NCI-H1105 treated with DMSO at 0.1 percent for 48 hours (cell line): ENCODE measurements at regions not wholly inside any gene's neighbourhood (a gene's known extent, or its start where the extent isn't known, plus 50 kb on each side); places are given as distances from the start of the nearest gene placed in this dataset.

ENCODE experiments used
- DNase-seq: peaks from one replicate; lab custom pipeline; 2025; lab: John Stamatoyannopoulos, UW

DNA sequence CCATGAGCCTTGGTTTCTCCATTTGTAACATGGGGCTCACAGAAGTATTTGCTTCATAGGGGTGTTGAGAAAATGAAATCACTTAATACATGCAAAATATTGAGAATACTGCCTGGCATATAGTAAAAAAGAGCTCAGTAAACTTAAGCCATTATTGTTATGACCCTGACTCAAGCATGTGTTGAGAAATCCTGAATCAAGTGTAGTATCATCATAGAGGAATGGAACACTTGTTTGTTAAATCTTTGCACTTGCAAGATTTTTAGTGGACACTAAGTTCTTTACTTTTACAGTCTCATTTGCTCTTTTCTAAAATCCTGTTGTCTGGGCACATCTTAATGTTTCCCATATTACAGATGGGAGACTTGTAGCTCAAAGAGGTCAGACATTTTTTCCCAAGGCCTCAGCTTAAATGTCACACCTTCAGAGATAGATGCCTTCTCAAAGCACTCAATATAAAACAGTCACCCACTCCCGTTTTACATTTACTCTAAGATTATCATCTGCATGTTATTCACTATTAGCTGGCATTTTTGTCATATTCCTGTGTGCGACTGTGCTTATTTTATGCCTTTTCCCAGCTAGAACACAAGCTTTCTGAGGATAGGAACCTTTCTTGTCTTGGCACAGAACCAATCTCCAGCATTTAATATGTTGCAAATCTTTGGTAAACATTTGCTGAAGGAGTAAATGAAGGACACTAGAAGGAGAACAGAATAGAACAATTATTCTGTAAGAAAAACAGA, 250.0 kb upstream of the TNC start:
- DNase-seq: no peak

DNA sequence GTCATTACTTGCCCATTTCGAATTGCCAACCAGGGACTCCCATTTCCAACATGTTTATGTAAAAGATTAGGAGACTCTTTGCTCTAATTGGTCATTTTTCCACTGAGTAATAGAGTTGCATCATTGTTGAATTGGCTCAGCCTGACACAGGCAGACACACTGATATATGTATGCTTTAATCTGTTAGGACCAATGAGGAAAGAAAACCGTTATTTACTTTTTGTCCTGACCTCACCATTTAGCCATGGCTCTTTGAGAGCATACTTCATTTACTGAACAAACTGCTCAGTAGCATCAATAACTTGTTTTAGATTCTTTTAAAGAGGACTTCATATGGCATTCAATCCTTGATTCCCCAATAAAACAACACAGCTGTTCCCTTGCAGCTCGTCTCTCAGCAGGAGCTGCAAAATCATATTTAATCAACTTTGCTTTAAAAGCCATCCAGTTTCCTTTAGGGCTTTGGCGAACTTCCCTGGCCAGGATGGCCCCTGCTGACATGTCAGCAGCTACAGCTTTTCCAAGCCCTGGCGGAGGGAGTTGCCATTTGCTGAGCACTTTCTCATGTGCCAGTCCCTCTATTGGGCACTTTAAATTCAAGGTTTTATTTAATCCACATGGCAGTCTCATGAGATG, 251.5 kb upstream of the TNC start:
- no peak for DNase-seq

DNA sequence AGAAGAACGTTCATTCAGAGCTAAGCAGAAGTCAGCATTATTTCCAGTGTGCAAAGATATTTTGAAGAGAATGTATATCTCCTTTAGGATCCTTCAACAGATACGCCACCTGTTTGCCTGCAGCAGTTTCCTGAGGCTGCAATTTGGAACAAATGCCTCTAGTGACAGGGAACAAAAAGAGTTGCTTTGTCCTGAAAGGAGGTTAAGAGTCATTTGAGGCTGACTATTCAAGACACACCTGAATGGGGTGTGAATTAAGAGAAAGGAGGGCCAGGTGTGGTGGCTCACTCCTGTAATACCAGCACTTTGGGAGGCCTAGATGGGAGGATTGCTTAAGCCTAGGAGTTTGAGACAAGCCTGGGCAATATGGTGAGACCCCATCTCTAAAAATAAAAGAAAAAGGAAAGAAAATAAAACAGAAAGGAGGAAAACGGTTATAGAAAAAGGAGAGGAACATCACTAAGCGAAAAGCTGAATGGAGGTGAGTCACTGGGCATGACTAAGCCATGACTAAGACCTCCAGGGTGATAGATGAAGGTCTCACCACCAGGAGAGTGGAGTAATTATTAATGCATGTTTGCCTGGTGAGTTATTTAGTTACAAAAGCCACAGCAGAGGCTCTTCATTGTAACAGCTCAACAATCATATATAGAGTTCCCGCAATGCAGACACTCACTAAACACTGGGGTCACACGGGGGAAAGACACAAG, 255.2 kb upstream of the TNC start:
- no peak for DNase-seq

DNA sequence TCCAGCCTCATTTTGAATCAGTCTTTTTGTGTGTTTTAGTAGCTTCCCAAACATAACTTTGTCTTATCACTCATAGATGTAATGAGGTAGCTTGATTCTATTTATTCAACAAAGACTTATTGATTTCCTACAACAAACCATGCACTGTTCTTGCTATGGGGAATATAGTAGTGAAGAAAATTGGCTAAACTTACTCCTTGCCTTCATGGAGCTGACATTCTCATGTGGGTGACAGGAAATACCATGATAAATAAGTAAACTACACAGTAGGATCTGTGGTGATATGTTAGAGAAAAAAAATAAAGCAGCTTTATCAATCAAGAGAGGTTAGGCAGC, 255.7 kb upstream of the TNC start:
- no peak for DNase-seq

DNA sequence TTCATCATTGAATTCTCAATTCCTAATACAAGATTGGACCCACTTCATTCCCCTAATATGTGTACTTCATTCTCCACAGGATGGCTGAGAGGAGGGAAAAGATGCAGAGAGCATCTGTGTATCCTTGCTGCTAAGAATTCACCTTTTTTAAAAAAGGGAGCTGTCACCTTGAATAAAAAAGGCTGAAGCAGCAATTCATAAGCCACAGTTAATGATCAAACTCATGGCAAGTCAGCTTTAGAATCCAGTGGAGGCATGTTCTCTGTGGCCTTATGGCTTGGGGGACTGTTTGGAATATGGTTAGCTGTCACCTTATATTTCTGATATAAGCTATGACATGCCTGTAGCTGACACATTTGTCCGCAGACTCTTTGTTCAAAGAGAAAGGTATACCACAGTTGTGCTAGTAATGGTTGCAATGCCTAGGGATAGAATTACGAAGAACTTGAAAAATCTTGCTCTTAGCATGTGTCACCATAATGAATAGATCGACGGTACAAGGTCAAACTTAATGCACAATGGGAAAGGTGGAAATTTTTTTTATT, 256.8 kb upstream of the TNC start:
- no peak for DNase-seq

DNA sequence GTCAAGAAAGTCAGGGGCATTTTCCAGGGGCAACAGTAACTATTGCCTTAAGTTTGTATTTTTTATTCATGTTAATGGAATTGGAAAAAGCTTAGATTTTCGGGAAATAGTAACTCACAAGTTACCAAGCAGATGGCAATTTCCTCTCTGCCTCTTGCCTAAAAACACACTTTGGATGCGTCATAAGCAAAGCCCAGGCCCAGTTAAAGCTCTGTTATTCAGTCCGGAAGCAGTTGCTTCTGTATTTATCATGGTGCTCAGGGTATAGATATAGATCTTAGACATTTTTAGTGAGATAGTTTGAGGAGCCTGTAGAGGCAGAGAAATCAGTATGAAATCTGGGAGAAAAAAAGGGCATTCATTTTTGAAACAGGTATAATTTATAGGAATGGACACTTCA, 260.3 kb upstream of the TNC start:
- no peak for DNase-seq

DNA sequence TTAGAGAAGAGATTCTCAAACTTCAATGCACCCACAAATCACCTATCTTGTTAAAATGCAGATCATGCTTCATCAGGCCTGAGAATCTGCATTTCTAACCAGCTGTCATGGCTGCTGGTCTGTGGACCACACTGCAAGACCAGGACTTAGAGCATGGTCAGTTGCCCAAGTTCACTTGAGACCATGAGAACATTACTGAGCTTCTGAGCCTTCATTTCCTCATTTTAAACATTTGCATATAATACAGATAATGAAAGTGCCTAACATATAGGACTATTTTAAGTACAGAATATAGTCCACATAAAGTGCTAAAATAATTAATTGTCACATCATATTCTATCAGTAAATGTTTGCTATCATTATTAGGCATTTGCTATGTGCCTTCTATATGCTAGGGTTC, 260.8 kb upstream of the TNC start:
- no peak for DNase-seq

DNA sequence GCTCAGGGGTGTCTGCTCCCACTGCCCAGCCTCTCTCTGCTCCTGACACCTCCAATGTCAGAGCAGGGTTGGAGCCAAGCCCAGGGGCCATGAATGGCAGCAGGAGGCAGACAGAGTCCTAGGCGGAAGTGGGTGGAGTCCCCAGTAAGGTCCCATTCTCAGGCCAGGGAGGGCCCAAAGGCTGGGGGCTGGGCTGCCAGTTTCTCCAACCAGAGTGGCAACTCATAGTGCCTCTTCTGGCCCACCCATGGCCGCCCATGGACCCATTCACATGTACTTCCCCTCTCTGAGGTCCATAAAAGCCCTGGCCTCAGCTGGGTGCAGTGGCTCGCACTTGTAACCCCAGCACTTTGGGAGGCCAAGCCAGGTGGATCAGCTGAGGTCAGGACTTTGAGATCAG, 261.8 kb upstream of the TNC start:
- DNase-seq: no peak

DNA sequence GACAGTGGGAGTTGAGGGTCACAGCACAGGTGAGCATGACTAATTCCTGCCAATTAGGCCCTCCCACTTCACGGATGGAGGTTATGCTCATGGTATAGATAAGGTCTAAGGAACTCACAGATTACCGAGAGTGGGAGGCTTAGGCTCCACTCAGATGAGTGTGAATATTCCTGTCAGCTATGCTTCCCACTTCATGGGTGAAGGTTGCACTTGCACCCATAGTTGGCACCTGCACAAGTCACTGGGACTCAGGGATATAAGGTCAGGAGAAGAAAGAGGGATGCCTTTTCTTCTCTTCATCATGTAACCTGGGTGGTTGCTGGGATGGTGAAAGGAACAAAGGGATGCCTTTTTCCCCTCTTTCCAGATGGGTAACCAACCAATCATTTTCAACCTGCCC, 264.9 kb upstream of the TNC start:
- no peak for DNase-seq

DNA sequence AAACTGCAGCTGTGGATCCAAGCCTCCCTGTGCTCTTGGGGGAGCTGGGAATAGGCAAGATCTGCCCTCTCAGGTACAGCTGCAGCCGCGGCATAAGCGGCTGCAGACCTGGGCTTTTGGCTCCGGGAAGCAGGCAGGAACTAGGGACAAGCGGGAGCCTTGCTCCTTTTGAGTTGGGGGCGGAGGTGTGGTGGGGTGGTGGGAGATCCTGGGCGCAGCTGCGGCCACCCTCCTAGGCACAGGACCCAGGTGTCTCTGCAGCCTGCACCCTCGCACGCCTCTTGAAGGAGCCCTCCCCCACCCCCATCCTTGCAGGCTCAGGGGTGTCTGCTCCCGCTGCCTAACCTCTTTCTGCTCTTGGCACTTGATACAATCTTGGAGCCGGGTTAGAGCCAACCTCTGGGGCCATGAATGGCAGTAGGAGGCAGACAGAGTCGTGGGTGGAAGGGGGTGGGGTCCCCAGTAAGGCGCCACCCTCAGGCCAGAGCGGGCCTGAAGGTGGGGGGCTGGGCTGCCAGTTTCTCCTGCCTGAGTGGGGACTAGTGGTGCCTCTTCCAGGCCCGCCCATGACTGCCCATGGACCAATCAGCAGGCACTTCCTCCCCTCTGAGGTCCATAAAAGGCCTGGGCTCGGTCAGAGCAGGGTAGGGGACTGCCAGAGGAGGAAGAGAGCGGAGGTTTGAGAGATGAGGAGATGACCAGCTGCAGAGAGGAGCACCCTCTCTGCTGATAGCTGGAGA, 267.6 kb upstream of the TNC start:
- DNase-seq: no peak

DNA sequence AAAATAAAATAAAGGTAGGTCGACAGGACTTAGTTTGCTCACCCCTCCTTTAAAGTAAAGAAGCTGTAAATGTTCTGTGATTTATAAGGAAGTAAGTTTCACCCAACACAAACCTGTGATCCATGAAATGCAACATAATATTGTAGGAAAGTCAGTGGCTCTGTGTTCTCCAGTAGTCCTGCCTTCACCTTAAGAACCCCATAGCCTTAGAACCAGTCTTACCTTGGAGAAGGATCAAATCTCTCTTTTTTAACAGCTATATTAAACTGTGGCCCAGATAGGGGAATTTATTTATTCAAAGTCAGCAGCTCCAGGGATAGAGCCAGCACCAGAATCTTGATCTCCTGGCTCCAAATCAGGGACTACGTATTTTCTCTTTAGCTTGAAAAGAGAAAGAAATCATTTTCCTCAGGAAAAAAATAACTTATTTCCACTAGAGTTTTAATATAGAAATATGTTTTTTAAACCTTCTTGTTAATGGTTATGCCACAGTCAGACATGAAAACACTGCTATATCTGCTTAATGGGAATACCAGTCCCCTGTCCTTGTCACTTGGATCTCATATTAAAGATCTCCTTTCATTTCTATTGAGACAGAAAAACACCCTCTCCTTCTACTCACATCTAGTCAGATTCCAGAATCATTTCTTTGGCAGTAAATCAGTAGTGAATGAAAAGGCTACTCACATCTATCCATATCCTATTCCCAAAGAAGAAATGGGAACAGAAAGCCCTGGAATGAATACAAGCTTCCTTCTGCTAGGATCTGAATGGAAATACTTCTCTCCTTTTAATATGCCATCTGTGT, 269.2 kb upstream of the TNC start:
- no peak for DNase-seq

DNA sequence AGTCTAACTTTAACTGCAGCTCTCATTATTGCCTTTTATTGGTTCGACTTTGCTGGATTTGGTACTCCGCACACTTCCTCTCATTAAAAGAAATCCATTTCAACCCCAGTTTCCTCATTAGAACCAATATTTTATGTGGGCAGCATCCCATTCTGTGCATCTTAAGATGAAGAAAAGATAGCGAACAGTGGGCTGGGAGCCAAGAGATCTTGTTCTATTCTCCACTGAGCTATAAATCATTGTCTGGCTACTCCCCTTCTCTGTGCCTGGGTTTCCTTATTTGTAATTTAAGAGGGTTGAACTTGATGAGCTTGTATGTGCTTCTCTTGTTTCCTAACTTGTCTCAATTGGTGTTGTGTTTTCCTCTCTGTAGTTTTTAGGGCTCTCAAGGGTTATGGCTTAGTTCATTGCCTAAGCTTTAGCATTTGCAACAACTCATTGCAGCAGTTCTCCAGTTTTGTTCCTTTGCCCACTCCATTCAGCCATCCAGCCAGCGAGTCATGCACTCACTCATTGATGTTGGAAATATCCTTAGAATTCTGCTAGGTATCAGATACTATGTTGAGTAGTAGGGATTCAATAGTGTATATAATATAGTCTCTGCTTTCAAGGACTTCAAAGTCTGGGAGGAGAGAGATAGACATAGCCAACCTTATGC, 273.3 kb upstream of the TNC start:
- DNase-seq: peak; percentile 42

DNA sequence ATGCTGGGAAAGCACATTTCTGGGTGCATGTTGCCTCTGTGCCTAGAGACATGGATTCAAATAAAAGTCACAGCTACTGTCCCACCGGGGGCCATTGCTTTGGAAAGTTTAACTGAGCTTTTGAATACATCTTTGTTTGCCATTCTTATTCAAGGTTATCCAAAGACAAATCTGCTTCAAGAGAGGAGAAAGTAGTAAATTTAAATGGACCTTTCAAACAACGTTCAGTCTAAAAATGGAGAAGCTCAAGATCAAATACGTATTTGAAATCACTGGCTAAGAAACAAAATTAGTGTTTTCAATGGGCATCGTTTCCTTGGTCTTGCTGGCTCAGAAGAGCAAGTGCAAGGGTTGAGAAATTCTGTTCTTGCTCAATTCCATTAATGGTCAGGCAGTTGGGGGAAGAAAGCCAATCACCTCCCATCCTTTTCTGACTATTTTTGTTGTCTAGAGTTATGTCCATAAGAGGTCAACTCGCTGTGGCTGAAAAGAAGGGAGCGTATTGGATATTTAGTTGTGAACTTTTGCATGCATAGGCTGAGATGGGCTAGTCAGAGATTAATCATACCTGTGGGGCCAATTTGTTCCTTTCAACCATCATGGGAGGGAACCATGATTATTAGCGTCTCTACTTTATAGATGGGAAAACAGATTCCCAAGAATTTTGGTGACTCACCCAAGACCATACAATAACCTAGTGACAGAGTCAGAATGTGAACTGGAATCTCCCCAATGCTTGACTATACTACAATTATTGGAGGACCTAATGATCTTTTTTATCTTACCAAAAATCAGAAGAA, 276.2 kb upstream of the TNC start:
- no peak for DNase-seq

DNA sequence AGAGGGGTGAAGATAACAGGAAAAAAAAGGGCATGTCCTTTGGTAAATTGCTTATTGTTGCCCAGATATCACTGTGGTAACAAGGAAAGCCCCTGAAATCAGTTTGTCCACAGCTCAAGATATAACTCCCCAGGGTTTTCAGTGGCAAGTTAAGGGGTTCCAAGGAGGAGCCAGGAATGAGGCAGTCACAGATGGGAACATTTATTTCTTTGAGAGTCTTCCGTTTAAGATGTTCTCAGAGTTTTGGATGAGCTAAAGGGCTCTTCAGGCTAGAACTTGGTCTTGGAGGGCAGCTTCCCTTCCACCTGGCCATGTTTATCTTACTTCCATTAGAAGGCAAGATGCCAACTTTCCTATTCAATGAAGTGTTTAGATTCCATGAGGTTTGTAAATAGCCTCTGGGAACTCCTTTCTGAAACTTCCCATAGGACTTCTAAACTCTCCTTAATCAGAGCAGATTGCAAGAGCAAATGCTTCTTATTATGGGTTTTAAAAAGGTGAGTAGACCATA, 277.6 kb upstream of the TNC start:
- peak; percentile 61 for DNase-seq

DNA sequence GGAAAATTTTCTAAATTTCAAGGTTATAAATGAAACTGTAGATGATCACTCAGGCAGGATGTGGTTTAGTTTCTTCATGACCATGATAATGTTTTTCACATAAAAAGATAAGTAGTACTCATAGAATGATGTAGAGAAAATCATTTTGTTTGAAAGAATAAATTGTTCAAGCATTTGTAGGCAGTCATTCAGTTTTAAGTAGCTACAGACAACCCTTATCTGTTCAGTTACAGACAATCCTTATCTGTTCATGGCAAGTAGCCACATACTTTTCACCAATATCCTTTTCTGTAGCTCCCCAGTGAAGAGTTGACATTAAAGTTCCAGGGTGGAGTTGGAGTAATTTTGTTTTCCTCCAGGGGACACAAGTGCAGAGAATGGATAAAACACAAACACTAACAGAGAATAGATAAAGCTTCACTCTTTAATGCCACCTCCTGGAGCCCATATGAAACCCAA, 278.1 kb upstream of the TNC start:
- DNase-seq: no peak

DNA sequence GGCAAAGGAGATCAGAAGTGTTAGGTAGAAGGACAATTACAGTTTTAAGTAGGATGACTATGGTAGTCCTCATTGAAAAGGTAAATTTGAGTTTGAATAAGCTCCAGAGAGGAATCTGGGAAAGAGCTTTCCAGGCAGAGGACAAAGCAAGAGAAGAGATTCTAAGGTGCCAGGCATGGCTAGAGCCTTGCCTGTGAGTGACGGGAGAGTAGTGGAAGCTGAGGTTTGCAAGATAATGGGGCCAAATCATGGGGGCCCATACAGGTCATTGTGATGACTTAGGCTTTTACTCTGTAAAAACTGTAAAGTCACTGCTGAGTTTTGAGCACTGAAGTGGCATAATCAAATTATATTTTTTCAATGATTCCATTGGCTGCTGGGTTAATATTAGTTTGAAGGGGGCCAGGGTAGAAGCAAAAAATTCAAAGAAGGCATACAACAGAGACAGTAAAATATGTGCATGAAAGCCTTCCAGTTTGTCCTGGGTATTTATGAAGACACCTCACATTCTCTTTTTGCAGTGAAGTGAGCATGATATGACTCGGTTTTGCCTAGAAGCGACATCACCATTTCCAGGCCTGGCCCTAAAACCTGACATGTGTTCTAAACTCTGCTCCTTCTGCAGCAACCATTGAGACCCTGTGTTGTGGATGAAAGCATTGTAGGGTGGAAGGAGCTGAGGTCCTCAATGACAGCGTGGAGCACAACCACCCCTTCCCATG, 279.8 kb upstream of the TNC start:
- no peak for DNase-seq

DNA sequence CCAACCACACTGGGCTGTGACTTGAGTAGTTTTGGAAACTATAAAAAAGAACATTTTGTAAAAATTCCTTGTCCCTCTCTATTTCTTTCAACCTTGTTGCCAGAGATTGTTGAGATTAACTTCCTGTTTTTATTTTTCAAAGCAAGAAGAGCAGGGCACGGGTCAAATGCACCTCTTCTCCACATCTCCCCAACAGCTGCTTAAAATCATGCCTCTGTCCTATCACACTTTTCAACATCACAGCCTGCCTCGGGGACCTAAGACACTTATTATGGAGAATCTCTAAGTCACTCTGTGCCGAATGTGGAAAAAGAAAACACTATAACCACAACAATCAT, 280.3 kb upstream of the TNC start:
- no peak for DNase-seq

DNA sequence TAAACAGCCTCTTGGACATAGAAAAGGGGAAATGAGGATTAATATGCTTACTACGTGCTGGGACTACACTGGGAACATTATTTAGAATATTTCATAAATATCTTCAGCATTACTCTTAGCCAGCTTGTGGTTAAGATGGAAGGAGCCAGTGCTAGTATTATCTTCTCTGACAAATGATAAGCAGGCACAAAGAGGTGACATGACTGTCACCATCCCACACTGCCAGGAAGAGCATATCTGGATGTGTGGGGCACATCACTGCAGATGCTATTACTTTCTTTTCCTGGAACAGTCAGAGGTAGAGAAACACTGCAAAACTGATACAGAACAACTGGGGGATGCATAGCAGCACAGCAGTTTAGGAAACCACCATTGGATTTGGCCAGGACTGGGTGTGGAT, 281.0 kb upstream of the TNC start:
- DNase-seq: no peak

DNA sequence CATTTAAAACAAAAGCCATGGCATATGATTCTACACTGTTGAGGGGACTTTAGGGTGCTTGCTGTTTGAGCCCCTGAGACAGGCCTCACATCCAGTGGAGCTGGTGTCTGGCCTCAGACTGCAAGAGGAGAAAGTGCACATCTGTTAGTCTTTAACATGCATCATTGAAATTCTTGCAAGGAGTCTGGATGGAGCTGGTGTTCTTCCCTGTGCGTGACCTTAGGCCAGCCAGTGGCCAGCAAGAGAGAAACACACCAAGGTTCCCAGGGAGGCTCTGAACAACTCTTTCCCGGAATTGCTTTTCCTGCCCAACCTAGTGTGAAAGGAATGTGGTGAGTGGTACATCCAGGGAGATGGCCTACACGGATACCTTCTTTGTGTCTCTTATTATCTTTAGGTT, 282.8 kb upstream of the TNC start:
- DNase-seq: no peak
